Esophagus muscularis mucosa (tissue), 4 donors: ENCODE measurements at regions not wholly inside any gene's neighbourhood (a gene's known extent, or its start where the extent isn't known, plus 50 kb on each side); places are given as distances from the start of the nearest gene placed in this dataset.
"Not testable (repeated sequence)": the region's sequence is repeated elsewhere in the genome, so short reads cannot be mapped to it uniquely, and the experiment has no call there.

ENCODE experiments used
- DNase-seq: peaks from one replicate; pipeline ENCODE4 v3.0.0-alpha.2; 2017; ENCODE audit errors: extremely low spot score
- H3K27ac ChIP-seq, 4 donors: fragments of 200-600 bp; sonication (generic); replicated peaks in 1 of 4; 1 replicate in 3 of 4; 2 replicates in 1 of 4; pipeline ENCODE4 v1.5.1; 2016 to 2019; ENCODE audit warnings: mild to moderate bottlenecking in 1 of 4
- H3K27me3 ChIP-seq, 4 donors: fragments of 200-600 bp; sonication (generic); one replicate each; pipeline versions ENCODE4 v1.5.1 to v1.6.0; 2016 to 2019
- H3K36me3 ChIP-seq, 4 donors: fragments of 200-600 bp; sonication (generic); one replicate each; pipeline ENCODE4 v1.5.1; 2016 to 2019
- H3K4me1 ChIP-seq, 4 donors: fragments of 200-600 bp; sonication (generic); one replicate each; pipeline ENCODE4 v1.5.1; 2016 to 2019
- H3K4me3 ChIP-seq, 4 donors: fragments of 200-600 bp; sonication (generic); 1 replicate in 2 of 4; 2 replicates in 2 of 4; pipeline ENCODE4 v1.5.1; 2016 to 2019; ENCODE audit warnings: mild to moderate bottlenecking in 4 of 4, moderate library complexity in 1 of 4
- H3K9me3 ChIP-seq, 4 donors: fragments of 200-600 bp; sonication (generic); 1 replicate in 3 of 4; 2 replicates in 1 of 4; pipeline ENCODE4 v1.5.1; 2016 to 2019
- CTCF ChIP-seq, 3 experiments: fragments of 200-600 bp in 2 of 3; fragments of 450-650 bp in 1 of 3; sonication (generic) in 2 of 3; IDR thresholded peaks; one replicate each; pipeline ENCODE4 v1.5.1; 2017 to 2019; ENCODE audit warnings: antibody characterized with exemption in 3 of 3, mild to moderate bottlenecking in 2 of 3, moderate library complexity in 1 of 3
- EP300 ChIP-seq: sonication (generic); formaldehyde crosslinking; IDR thresholded peaks from one replicate; pipeline ENCODE4 v1.6.1; 2017; ENCODE audit warnings: antibody characterized with exemption
- POLR2A ChIP-seq: fragments of 450-650 bp; IDR thresholded peaks from one replicate; pipeline ENCODE4 v1.6.1; 2017; ENCODE audit warnings: antibody characterized with exemption, moderate library complexity, mild to moderate bottlenecking, low read depth
- POLR2AphosphoS5 ChIP-seq, 2 donors: sonication (generic); formaldehyde crosslinking; IDR thresholded peaks; one replicate each; pipeline ENCODE4 v1.6.1; 2017; ENCODE audit warnings: antibody characterized with exemption in 2 of 2
- WGBS: methylation state at CpG from one replicate; pipeline ENCODE4 v1.1.5; 2018; 5-methylcytosine and 5-hydroxymethylcytosine counted together
- intact Hi-C: fragments of 100-400 bp; cut with DNase I; formaldehyde crosslinking; loops from one replicate; pipeline ENCODE4 v1.15.1; 2023

GRCh38 chr1:120954736-120955135 lies 65.2 kb downstream of the PPIAL4A start:
- no peak for TF ChIP-seq EP300
- TF ChIP-seq CTCF (IDR thresholded peaks at IDR 0.05) = no peak
- no peak for TF ChIP-seq POLR2AphosphoS5 (IDR thresholded peaks at IDR 0.05)
- no peak for TF ChIP-seq POLR2A
- H3K9me3 ChIP-seq = no peaks in the 10 kb centered on the region
- intact Hi-C loops = no loop called here
- WGBS = 75% methylated on average over 21 of the region's 21 CpGs
- H3K27me3 ChIP-seq = no peaks in the 10 kb centered on the region
- H3K4me1 ChIP-seq = no peaks in the 10 kb centered on the region
- no peak for DNase-seq
- peaks cover 0 to 7% (median 0%) of the 10 kb centered on the region in 4 donors for H3K36me3 ChIP-seq
- no peak overlapping the region for H3K4me3 ChIP-seq
- H3K27ac ChIP-seq = no peak overlapping the region

GRCh38 chr1:120955961-120956360 lies 66.4 kb downstream of the PPIAL4A start:
- DNase-seq, intact Hi-C loops, H3K27me3 ChIP-seq, H3K4me3 ChIP-seq, H3K27ac ChIP-seq, H3K4me1 ChIP-seq, H3K36me3 ChIP-seq, H3K9me3 ChIP-seq: not testable (repeated sequence)
- WGBS = 67% methylated on average over 2 of the region's 2 CpGs

- H3K27me3 ChIP-seq, intact Hi-C loops, H3K36me3 ChIP-seq, H3K4me3 ChIP-seq, H3K9me3 ChIP-seq, H3K27ac ChIP-seq, DNase-seq, H3K4me1 ChIP-seq: not testable (repeated sequence)
- 83% methylated on average over 4 of the region's 5 CpGs for WGBS
Observed at GRCh38 chr1:120966018-120966417, 76.4 kb downstream of the PPIAL4A start.

GRCh38 chr1:120972863-120973262 lies 83.3 kb downstream of the PPIAL4A start:
- 0% methylated on average over 1 of the region's 2 CpGs for WGBS
- H3K4me1 ChIP-seq, H3K27ac ChIP-seq, DNase-seq, H3K4me3 ChIP-seq, intact Hi-C loops, H3K9me3 ChIP-seq, H3K27me3 ChIP-seq, H3K36me3 ChIP-seq: not testable (repeated sequence)

- H3K36me3 ChIP-seq, DNase-seq, intact Hi-C loops, H3K27ac ChIP-seq, H3K9me3 ChIP-seq, H3K27me3 ChIP-seq, H3K4me1 ChIP-seq, H3K4me3 ChIP-seq: not testable (repeated sequence)
- 97% methylated on average over 4 of the region's 4 CpGs for WGBS
Observed at GRCh38 chr1:120973836-120974235, 84.3 kb downstream of the PPIAL4A start.

GRCh38 chr1:120977279-120977678 lies 87.7 kb downstream of the PPIAL4A start:
- intact Hi-C loops, DNase-seq: not testable (repeated sequence)
- WGBS = 73% methylated on average over 6 of the region's 6 CpGs

GRCh38 chr1:120981489-120982094 lies 92.0 kb downstream of the PPIAL4A start:
- H3K27me3 ChIP-seq, H3K4me1 ChIP-seq, H3K27ac ChIP-seq, H3K4me3 ChIP-seq, DNase-seq, H3K9me3 ChIP-seq, H3K36me3 ChIP-seq, intact Hi-C loops: not testable (repeated sequence)
- 86% methylated on average over 1 of the region's 3 CpGs for WGBS

More at GRCh38 chr1:120977279-120977678, 87.7 kb downstream of the PPIAL4A start:
- not testable (repeated sequence) for H3K27ac ChIP-seq, H3K9me3 ChIP-seq, H3K4me3 ChIP-seq, H3K27me3 ChIP-seq, H3K4me1 ChIP-seq, H3K36me3 ChIP-seq

- H3K36me3 ChIP-seq, DNase-seq, intact Hi-C loops, H3K4me1 ChIP-seq, H3K27ac ChIP-seq, H3K4me3 ChIP-seq, H3K9me3 ChIP-seq, H3K27me3 ChIP-seq: not testable (repeated sequence)
- 100% methylated on average over 2 of the region's 2 CpGs for WGBS
Observed at GRCh38 chr1:120994614-120995013, 105.0 kb downstream of the PPIAL4A start.

- H3K4me1 ChIP-seq, H3K9me3 ChIP-seq, H3K4me3 ChIP-seq, DNase-seq, intact Hi-C loops, H3K36me3 ChIP-seq, H3K27ac ChIP-seq, H3K27me3 ChIP-seq: not testable (repeated sequence)
- no CpG with 5 or more reads among the region's 1 CpG for WGBS
Observed at GRCh38 chr1:120995025-120995424, 105.5 kb downstream of the PPIAL4A start.

- H3K9me3 ChIP-seq, H3K4me3 ChIP-seq, intact Hi-C loops, H3K36me3 ChIP-seq, H3K27ac ChIP-seq, H3K4me1 ChIP-seq, DNase-seq, H3K27me3 ChIP-seq: not testable (repeated sequence)
- 85% methylated on average over 2 of the region's 10 CpGs for WGBS
Observed at GRCh38 chr1:121001090-121001726, 111.6 kb downstream of the PPIAL4A start.

GRCh38 chr1:121003230-121003629 lies 113.7 kb downstream of the PPIAL4A start:
- intact Hi-C loops, H3K4me3 ChIP-seq, DNase-seq, H3K36me3 ChIP-seq, H3K4me1 ChIP-seq, H3K27ac ChIP-seq, H3K9me3 ChIP-seq: not testable (repeated sequence)
- WGBS = no CpG with 5 or more reads among the region's 3 CpGs
- peaks cover 0 to 18% (median 0%) of the 10 kb centered on the region in 4 donors for H3K27me3 ChIP-seq

- WGBS = 29% methylated on average over 20 of the region's 21 CpGs
- H3K4me3 ChIP-seq, H3K9me3 ChIP-seq, H3K36me3 ChIP-seq, DNase-seq, intact Hi-C loops, H3K27ac ChIP-seq: not testable (repeated sequence)
- Histone ChIP-seq H3K4me1 (peaks cover 6 to 20% (median 15%) of the 10 kb centered on the region in 4 donors), H3K27me3 (peaks cover 0 to 33% (median 0%) of the 10 kb centered on the region in 4 donors)
Observed at GRCh38 chr1:121006826-121007225, 117.3 kb downstream of the PPIAL4A start.
